Loucy (cell line): ENCODE measurements at regions not wholly inside any gene's neighbourhood (a gene's known extent, or its start where the extent isn't known, plus 50 kb on each side); places are given as distances from the start of the nearest gene placed in this dataset.

Source experiments
- CTCF ChIP-seq: fragments of 200-600 bp; sonication (generic); conservative IDR thresholded peaks from 2 replicates; pipeline ENCODE4 v1.5.1; 2014; ENCODE audit warnings: mild to moderate bottlenecking, antibody characterized with exemption, low read length
- EZH2phosphoT487 ChIP-seq: fragments of 200-600 bp; IDR thresholded peaks from 2 replicates; pipeline ENCODE4 v1.6.1; 2018; ENCODE audit warnings: antibody characterized with exemption, mild to moderate bottlenecking, moderate library complexity, borderline replicate concordance

GRCh38 chr10:120314442-120314841 lies 142.6 kb upstream of the PLPP4 start:
- TF ChIP-seq CTCF (no peak), EZH2phosphoT487 (no peak)
